Inferior parietal cortex (tissue), 1 donor: ENCODE measurements at regions not wholly inside any gene's neighbourhood (a gene's known extent, or its start where the extent isn't known, plus 50 kb on each side); places are given as distances from the start of the nearest gene placed in this dataset.
"Not testable (repeated sequence)": the region's sequence is repeated elsewhere in the genome, so short reads cannot be mapped to it uniquely, and the experiment has no call there.

Source experiments
- DNase-seq: peaks from one replicate; pipeline ENCODE4 v3.0.0-alpha.2; 2016; ENCODE audit errors: extremely low spot score

GRCh38 chr5:45057564-45057963 lies 248.8 kb downstream of the MRPS30 start:
- DNase-seq: no peak

- no peak for DNase-seq
Measured at GRCh38 chr5:45060724-45061123, 252.0 kb downstream of the MRPS30 start.

GRCh38 chr5:45062044-45062443 lies 253.3 kb downstream of the MRPS30 start:
- no peak for DNase-seq

- DNase-seq: no peak
Measured at GRCh38 chr5:45081082-45081481, 272.3 kb downstream of the MRPS30 start.

GRCh38 chr5:45089870-45090269 lies 281.1 kb downstream of the MRPS30 start:
- DNase-seq: no peak

GRCh38 chr5:45093377-45093776 lies 284.6 kb downstream of the MRPS30 start:
- no peak for DNase-seq

GRCh38 chr5:45094876-45095440 lies 286.2 kb downstream of the MRPS30 start:
- DNase-seq: no peak

GRCh38 chr5:45098483-45098882 lies 289.7 kb downstream of the MRPS30 start:
- DNase-seq: no peak

GRCh38 chr5:45101146-45101545 lies 292.4 kb downstream of the MRPS30 start:
- no peak for DNase-seq

GRCh38 chr5:45105491-45105994 lies 296.8 kb downstream of the MRPS30 start:
- DNase-seq: no peak

- DNase-seq: no peak
Measured at GRCh38 chr5:45109062-45109461, 300.3 kb downstream of the MRPS30 start.

GRCh38 chr5:45109636-45110035 lies 300.9 kb downstream of the MRPS30 start:
- DNase-seq: no peak

- DNase-seq: no peak
Measured at GRCh38 chr5:45110399-45110798, 301.7 kb downstream of the MRPS30 start.

GRCh38 chr5:45113726-45114125 lies 305.0 kb downstream of the MRPS30 start:
- no peak for DNase-seq

GRCh38 chr5:45132972-45133371 lies 324.2 kb downstream of the MRPS30 start:
- no peak for DNase-seq

- no peak for DNase-seq
Measured at GRCh38 chr5:45162974-45163373, 354.2 kb downstream of the MRPS30 start.

GRCh38 chr5:45171563-45171962 lies 362.8 kb downstream of the MRPS30 start:
- DNase-seq: no peak

GRCh38 chr5:45172634-45173033 lies 363.9 kb downstream of the MRPS30 start:
- not testable (repeated sequence) for DNase-seq

GRCh38 chr5:45179686-45180085 lies 370.9 kb downstream of the MRPS30 start:
- DNase-seq: no peak

- no peak for DNase-seq
Measured at GRCh38 chr5:45189042-45189441, 380.3 kb downstream of the MRPS30 start.

GRCh38 chr5:45189481-45189880 lies 380.7 kb downstream of the MRPS30 start:
- DNase-seq: no peak

GRCh38 chr5:45195026-45195425 lies 386.3 kb downstream of the MRPS30 start:
- DNase-seq: no peak
